HG02798 (cell line): ENCODE measurements at regions not wholly inside any gene's neighbourhood (a gene's known extent, or its start where the extent isn't known, plus 50 kb on each side); places are given as distances from the start of the nearest gene placed in this dataset.

Experiments used
- ATAC-seq: cut with Tn5 transposase; IDR thresholded peaks from one replicate; pipeline ENCODE4 v1.9.1; 2021; ENCODE audit warnings: mild to moderate bottlenecking; ENCODE audit not compliant: unreplicated experiment, poor library complexity

DNA sequence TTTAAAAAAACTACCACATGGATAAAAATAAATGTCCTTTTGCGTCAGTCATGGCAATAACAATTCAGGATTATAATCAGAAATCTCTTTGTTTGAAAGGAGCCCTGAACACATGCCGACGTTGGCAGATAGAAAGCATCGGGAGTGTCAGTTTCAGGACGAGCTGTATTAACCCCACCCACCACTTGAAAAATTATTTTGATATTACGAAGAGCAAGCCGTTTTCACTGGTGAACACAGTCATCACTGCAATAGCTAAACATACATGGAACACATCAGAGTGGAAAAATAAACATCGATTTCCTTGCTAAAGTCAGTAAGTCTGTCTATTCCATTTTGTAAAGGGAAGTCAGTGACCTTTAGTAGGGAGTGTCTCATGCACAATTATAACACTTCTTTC, 266.4 kb upstream of the FBXL7 start:
- ATAC-seq, result no peak

DNA sequence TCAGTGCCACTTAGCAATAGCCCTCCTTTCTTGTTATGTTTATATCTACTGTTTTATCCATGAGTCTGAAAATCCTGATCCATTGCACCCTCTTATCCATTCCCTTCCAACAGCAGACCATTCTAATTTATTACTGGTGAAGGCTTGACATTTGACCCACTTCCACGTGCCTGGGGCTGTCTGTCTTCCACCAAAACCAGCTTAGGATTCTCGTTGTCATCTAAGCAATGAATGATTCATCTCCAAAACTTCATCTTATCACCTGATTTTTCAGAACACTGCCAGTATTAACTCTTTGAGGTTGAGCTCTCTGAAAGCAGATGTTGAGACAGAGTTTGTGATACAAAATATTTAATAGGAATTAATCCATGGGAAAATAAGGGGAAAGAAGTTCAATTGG, 277.8 kb upstream of the FBXL7 start:
- no peak for ATAC-seq

- ATAC-seq, result no peak
Measured at GRCh38 chr5:15220642-15221173, 279.3 kb upstream of the FBXL7 start.

GRCh38 chr5:15215056-15215455, 284.9 kb upstream of the FBXL7 start:
- no peak for ATAC-seq

DNA sequence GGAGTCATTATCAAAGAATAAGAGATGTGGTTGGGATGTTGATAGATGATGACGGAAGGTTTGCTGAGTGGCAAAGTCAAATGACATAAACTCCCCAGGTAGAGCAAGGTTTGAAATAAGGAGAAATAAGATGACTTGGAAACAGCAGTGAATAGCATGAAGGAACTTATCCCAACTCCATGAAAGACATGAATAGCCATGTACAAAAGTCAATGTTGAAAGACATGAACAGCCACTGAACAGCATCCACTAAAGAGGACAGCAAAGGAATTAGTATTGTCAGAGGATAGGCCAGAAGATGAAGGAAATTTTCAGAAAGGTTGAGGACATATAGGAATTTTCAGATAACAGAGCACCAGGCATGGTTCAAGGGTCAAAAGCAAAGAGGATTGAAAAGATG, 286.0 kb upstream of the FBXL7 start:
- no peak for ATAC-seq

DNA sequence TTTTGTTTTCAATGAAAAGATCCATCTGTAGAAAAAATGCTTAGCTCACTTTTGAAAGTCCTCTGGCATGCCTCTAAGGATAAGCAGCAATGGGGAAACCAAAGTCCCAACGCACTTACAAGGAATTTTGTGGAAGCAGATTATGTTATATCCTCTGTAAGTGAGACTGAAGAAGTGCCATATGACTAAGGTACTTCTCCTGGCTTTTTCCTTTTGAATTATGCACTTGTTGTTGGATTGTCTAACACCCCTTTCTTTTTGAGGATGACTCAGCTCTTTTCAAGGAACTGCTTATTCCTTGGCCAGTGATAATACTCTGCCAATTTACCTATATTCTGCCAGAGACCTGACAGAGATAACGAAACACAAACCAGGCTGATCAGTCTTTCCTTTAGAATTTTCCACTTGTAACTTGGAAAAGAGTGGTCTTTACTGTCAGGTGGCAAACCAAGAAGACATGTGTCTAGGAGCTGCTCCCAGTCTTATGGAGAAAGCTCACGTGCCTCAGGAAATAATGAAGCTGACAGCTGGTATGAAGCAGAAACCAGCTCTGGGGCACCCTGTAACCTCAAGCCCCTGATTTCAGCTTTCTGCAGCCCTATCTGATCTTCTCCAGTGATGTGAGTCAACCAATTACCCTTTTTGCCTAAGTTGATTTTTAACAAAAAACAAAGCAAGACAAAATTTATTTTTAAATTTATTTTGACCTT, 290.8 kb upstream of the FBXL7 start:
- no peak for ATAC-seq

DNA sequence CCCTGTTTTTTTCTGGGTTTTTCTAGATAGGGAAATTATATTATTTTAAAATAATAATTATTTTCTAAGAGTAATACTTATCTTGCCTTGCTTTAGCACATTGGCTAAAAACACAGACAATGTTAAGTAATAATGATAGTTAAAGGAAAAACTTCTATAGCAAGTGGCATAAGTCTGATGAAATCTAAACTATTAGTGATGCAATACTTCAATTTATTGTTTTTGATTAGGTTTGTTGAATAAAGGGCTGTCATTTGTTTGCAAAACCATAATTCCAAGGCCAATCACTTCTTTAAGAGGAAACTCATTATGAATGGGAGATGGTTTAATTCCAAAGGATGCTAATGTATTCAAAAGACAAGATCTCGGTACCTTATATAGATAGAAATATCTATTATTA, 293.8 kb upstream of the FBXL7 start:
- no peak for ATAC-seq

GRCh38 chr5:15203376-15203775, 296.6 kb upstream of the FBXL7 start:
- no peak for ATAC-seq

GRCh38 chr5:15191012-15191411, 309.0 kb upstream of the FBXL7 start:
- ATAC-seq, result no peak

DNA sequence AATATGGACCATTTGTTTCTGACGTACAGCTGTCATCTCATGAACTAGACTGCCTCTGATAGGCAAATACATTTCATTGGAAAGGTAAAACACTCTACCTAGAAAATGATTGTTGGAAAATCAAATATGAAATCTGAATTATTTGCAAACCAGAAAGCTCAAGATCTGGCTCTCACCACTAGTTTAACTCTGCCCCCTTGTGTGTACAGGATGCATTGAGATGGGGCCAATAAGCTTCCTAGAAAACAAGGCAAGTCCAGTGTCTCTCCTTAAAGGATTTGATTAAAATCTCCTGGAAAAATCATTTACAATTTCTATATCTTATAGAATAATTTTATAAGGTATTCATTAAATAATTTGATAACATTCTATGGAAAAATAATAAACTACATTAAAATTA, 311.9 kb upstream of the ANKH start:
- no peak for ATAC-seq

- no peak for ATAC-seq
Measured at GRCh38 chr5:15170173-15170572, 298.6 kb upstream of the ANKH start.

DNA sequence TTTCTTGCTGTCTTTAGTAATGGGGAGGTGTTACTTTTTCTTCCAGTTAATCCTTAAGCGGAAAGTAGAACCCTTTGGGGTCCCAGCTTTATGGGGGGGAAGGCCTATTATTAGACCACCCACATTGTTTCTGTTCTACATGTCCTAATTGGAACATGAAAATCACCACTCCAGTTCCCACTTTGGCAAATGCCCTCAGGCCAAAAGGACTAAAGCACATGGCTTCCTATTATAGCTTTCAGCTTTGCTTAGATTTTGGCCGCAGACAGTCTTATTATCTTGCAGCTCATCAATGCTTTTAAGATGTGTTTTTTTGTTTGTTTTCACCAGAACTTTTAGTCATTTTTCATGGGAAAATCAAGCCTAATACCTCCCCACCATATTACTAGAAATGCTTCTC, 296.8 kb upstream of the ANKH start:
- ATAC-seq, result no peak

DNA sequence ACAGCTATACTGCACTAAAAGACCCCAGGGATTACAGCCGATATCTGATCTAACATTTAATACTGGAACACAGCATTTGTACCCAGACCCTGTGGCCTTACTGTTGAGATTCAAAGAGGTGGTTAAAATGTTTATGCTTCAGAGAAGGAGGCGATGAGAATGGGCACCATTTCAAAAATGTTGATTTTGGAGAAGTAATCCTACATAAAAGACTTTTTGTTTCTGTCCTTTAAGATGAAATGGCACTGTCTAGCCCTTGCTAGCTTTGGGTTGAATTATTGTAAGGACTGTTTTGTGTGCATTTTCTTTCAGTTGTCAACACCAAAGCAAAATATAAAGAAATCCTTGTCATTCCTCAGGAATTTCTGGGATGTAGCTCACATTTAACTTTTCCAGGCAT, 288.5 kb upstream of the ANKH start:
- ATAC-seq, result no peak

DNA sequence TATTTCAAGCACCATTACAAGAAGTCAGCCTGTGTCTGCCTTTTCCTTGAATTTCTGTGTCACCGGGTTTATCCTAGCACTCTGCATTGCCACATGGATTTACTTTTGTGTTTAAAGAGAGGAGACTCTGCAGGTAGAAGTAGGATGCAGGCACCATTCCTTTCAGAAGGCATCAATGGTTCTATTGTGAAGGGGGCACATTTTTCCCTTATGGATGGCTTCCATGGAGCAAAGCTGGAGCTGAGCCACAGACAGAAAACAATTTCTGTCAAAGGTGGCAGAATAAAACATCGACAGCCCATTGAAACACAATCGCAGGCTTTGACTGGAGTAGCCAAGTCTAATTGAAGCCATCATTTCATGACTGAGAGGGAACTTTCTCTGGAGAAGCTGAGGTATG, 288.0 kb upstream of the ANKH start:
- ATAC-seq, result no peak

DNA sequence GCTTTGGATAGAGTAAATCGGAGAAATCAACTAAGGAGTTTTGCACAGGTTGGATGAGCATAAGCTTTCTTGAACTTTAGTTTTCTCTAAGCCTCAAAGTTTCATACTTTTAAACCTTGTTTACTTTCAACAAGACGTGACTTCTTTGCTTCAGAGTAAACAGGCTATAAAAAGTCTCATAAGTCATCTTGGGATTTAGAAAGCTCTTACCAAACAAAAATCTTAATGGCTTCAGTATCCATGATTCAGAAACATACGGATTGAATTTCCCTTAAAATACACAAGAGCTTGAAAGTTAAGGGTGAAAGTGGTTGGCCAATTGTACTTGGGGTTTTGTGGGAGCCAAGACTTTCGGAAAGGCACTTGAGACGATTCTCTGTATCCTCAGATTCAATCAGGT, 270.9 kb upstream of the ANKH start:
- ATAC-seq, result no peak

DNA sequence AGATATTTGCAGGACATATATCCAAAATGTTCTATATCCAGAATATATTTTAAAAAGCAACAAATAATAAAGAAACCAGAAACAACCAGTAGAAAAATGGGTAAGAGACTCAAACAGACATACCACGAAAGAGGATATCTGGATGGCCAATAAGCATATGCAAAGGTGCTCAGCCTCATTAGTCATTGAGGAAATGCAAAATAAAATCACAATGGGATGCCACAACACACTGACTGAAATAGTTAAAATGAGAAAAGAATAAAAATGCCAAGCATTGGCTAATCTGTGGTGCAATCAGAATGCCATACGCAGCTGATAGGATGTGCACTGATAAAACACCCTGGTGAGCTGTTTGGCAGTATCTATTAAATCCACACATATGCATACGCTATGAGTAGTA, 265.8 kb upstream of the ANKH start:
- ATAC-seq, result no peak

DNA sequence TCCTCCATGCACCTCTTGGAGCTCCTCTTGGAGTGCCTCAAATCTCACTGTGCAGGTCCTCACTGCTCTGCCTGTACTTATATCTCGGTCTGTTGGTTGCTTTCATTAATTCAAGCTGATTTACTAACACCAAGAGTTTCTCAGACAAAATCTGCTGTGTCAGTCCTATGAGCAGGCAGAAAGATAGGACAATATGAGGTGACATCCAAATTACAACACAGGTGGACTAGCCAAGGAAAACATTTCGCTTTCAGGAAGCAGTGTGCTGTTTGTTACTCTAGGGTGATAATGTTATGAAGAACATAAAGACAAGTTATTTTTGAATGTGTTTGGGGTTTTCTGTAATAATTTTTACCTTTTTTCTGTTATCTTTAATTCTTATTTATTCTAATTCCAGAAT, 264.1 kb upstream of the ANKH start:
- no peak for ATAC-seq

- no peak for ATAC-seq
Measured at GRCh38 chr5:15133456-15133965, 261.9 kb upstream of the ANKH start.

- no peak for ATAC-seq
Measured at GRCh38 chr5:15132816-15133405, 261.3 kb upstream of the ANKH start.

GRCh38 chr5:15131909-15132308, 260.3 kb upstream of the ANKH start:
- ATAC-seq, result no peak

- no peak for ATAC-seq
Measured at GRCh38 chr5:15124871-15125568, 253.4 kb upstream of the ANKH start.
